IPS DF 6.9 (cell line): ENCODE measurements at regions not wholly inside any gene's neighbourhood (a gene's known extent, or its start where the extent isn't known, plus 50 kb on each side); places are given as distances from the start of the nearest gene placed in this dataset.
"Not testable (repeated sequence)": the region's sequence is repeated elsewhere in the genome, so short reads cannot be mapped to it uniquely, and the experiment has no call there.

Source experiments
- DNase-seq: peaks from one replicate; pipeline ENCODE4 v3.0.0-alpha.2; 2013; ENCODE audit warnings: low read depth, low spot score
- H3K27ac ChIP-seq: one replicate; pipeline ENCODE4 v1.5.1; 2013; ENCODE audit warnings: low read length, control low read depth
- H3K27me3 ChIP-seq: 2 replicates; pipeline ENCODE4 v1.6.1; 2013; ENCODE audit warnings: mild to moderate bottlenecking, low read length; ENCODE audit not compliant: control insufficient read depth, insufficient read depth
- H3K36me3 ChIP-seq: 2 replicates; pipeline ENCODE4 v1.6.1; 2013; ENCODE audit warnings: low read length; ENCODE audit not compliant: control insufficient read depth, insufficient read depth
- H3K4me1 ChIP-seq: 2 replicates; pipeline ENCODE4 v1.6.1; 2013; ENCODE audit warnings: low read length; ENCODE audit not compliant: control insufficient read depth, insufficient read depth
- H3K4me3 ChIP-seq: 2 replicates; pipeline ENCODE4 v1.5.1; 2013; ENCODE audit warnings: mild to moderate bottlenecking, low read length
- H3K9me3 ChIP-seq: 2 replicates; pipeline ENCODE4 v1.6.1; 2013; ENCODE audit warnings: low read length, inconsistent platforms; ENCODE audit not compliant: control insufficient read depth, insufficient read depth
- WGBS: extraction: QIAGEN DNeasy Blood & Tissue Kit; methylation state at CpG from one replicate; pipeline ENCODE4 v1.1.7; 2013; ENCODE audit warnings: mixed read lengths, missing lambda C conversion rate; ENCODE audit not compliant: insufficient read length, insufficient coverage; 5-methylcytosine and 5-hydroxymethylcytosine counted together

DNA sequence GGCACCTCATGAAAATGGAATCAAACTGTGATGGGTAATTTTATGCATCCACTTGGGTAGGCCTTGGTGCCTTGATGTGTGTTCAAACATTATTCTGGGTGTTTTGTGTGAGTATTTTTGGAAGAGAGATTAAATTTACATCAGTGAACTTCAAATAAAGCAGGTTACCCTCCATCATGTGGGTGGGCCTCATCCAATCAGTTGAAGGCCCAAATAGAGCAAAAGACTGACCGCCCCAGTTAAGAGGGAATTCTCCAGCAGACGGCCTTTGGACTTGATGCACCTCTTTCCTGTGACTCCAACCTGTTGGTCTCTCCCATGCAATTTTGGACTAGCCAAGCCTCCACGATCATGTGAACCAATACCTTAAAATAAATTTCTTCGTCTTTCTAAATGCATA, 97.7 kb upstream of the DPP6 start:
- Histone ChIP-seq H3K27me3 (no peaks in the 10 kb centered on the region; the same call in 1 of the 2 replicates), H3K36me3 (no peaks in the 10 kb centered on the region), H3K27ac (no peak overlapping the region), H3K9me3 (peaks cover 5% of the 10 kb centered on the region), H3K4me3 (no peak overlapping the region), H3K4me1 (no peaks in the 10 kb centered on the region)
- DNase-seq = no peak
- WGBS = no CpG with 5 or more reads among the region's 4 CpGs

DNA sequence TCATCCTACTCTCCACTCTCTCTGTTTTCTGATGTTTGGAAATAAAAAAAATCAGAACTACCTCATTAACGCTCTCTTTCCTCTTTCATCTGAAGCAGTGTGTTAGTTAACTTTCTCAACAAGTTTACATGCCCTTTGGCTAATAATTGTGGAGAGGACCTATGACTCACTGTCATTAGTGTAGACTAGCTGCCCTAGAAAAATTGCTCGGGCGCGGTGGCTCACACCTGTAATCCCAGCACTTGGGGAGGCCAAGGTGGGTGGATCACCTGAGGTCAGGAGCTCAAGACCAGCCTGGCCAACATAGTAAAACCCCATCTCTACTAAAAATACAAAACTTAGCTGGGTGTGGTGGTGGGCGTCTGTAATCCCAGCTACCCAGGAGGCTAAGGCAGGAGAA, 94.5 kb upstream of the DPP6 start:
- H3K27ac ChIP-seq, H3K4me1 ChIP-seq, H3K4me3 ChIP-seq, DNase-seq, H3K36me3 ChIP-seq, H3K27me3 ChIP-seq, H3K9me3 ChIP-seq: not testable (repeated sequence)
- no CpG with 5 or more reads among the region's 5 CpGs for WGBS

DNA sequence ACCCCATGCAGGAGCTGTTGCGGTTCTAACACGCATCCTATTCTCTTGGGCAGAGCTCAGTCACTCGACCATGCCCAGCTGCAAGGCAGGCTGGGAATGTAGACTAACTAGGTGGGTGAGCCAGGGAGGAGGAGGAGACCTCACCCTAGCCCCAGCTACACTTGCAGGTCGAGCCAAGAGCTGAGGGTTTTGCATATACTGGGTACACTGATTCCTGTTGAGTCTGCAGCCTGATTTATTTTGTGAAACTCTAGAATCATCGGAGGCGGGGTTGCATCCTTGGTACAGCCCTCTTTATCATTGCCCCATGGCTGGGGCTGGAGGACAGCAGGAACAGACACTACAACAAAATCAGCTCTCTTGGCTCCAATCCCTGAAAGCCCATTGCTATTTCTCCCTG, 93.8 kb upstream of the DPP6 start:
- not testable (repeated sequence) for H3K9me3 ChIP-seq, H3K27ac ChIP-seq, H3K36me3 ChIP-seq, H3K4me1 ChIP-seq, H3K27me3 ChIP-seq, DNase-seq, H3K4me3 ChIP-seq
- no CpG with 5 or more reads among the region's 6 CpGs for WGBS

DNA sequence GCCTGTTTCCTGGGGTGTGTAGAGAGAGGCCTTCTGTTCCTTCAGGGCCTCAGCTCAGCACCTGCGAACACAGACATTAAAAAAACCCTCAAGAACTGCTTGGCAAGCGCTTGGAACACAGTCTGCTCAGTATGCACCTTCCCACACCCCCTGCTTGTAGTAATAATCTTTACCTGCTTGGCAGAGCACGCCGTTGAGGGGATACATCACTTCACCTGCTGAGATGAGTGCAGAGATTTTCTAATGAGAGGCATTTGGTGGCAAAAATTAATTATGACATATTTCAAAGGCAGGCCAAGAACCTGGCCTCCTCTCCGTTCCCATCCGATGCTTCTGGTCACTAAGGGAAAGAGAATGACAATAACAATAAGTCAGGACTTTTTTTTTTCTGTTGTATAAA, 93.4 kb upstream of the DPP6 start:
- not testable (repeated sequence) for H3K4me1 ChIP-seq, H3K9me3 ChIP-seq, H3K36me3 ChIP-seq, DNase-seq, H3K27me3 ChIP-seq, H3K27ac ChIP-seq, H3K4me3 ChIP-seq
- no CpG with 5 or more reads among the region's 6 CpGs for WGBS

DNA sequence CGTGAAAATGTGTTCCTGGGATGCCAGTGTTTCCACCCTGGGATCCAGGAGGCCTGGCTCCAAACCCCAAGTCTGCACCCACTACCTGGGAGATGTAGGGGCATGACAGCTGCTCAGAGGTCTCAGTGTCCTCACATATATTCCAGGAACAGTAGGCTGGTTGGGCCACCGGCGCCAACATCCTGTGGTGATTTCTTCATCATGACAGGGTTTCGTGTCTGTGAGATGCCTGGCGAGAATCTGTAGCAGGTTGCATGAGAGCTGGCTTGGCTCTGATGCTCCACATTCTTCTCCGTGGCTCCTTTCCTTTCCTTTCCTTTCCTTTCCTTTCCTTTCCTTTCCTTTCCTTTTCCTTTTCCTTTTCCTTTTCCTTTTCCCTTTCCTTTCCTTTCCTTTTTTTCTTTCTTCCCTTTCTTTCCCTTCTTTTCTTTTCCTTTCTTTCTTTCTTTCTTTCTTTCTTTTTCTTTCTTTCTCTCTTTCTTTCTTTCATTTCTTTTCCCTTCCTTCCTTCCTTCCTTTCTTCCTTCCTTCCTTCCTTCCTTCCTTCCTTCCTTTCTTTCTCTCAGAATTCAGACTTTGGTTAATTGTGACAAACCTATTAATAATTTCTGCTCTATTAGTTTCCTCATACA, 87.6 kb upstream of the DPP6 start:
- H3K27me3 ChIP-seq, H3K4me1 ChIP-seq, H3K9me3 ChIP-seq, H3K4me3 ChIP-seq, H3K36me3 ChIP-seq, DNase-seq, H3K27ac ChIP-seq: not testable (repeated sequence)
- WGBS = no CpG with 5 or more reads among the region's 6 CpGs

DNA sequence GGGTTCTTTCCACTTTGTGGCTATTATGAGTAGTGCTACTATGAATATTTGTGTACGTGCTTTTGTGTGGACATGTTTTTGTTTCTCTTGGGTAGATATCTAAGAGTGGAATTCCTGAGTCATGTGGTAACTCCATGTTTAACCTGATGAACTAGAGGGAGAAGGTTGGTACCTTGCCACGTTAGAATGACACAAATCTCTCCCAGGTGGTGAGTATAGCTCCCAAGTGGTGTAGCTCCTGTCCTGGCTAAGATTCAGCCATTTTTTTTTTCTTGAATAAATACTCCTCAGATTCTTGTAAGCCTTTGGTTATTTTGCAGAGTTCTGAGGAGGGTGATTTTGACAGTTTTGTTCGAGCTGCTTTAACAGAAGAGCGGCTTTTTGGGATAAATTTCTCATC, 83.2 kb upstream of the DPP6 start:
- not testable (repeated sequence) for H3K27ac ChIP-seq, DNase-seq, H3K4me1 ChIP-seq, H3K27me3 ChIP-seq, H3K4me3 ChIP-seq, H3K36me3 ChIP-seq, H3K9me3 ChIP-seq
- no CpG with 5 or more reads among the region's 4 CpGs for WGBS

DNA sequence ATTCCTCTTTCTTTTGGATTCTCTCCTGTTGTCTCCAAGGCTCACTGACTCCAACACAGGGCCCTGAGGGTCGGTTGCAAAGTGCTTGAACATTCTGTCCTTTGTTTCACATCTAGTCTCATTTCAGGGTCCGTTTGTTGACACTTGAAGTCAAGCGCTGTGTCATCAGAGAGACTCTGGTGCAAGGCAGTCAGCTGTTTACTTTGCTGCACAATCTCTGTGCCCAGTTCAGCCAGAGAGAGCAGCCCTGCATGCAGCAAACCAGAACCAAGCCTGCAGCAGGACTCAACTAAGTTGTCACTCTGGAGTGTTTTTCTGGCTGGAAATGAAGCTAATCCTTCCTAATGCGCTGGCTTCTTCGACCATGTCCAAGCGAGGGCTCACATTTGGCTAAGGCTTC, 77.6 kb upstream of the DPP6 start:
- WGBS = no CpG with 5 or more reads among the region's 6 CpGs
- not testable (repeated sequence) for H3K27me3 ChIP-seq, H3K9me3 ChIP-seq, DNase-seq, H3K4me3 ChIP-seq, H3K36me3 ChIP-seq, H3K27ac ChIP-seq, H3K4me1 ChIP-seq

DNA sequence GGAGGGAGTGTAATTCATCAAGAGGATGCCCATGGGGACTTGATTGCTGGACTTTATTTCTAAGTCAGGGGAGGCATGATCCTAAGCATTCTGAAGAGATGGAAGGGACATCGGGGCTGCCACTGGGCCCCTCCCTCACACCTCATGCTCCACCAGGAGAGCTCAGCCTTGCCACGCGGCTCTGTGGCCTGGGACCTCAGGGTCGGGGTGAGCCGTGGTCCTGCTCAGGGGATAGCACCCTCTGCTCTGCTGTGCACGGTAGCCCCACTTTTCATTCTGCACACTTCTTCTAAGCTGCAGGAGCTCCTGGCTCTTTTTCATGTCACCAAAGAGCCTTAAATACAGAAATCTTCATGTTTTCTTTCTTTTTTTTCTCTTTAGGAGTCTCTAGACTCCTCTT, 75.5 kb upstream of the DPP6 start:
- H3K27ac ChIP-seq, H3K4me1 ChIP-seq, H3K9me3 ChIP-seq, H3K27me3 ChIP-seq, H3K36me3 ChIP-seq, H3K4me3 ChIP-seq, DNase-seq: not testable (repeated sequence)
- no CpG with 5 or more reads among the region's 6 CpGs for WGBS

DNA sequence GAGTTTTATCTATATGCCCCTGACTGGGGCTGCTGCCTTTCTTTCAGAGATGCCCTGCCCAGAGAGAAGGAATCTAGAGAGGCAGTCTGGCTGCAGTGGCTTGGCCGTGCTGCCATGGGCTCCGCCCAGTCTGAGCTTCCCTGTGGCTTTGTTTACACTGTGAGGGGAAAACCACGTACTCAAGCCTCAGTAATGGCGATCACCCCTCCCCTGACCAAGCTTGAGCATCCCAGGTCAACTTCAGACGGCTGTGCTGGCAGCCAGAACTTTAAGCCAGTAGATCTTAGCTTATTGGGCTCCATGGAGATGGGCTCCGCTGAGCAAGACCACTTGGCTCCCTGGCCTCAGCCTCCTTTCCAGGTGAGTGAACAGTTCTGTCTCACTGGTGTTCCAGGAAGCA, 69.0 kb upstream of the DPP6 start:
- WGBS = no CpG with 5 or more reads among the region's 6 CpGs
- not testable (repeated sequence) for H3K27me3 ChIP-seq, H3K27ac ChIP-seq, H3K4me3 ChIP-seq, H3K4me1 ChIP-seq, DNase-seq, H3K9me3 ChIP-seq, H3K36me3 ChIP-seq

DNA sequence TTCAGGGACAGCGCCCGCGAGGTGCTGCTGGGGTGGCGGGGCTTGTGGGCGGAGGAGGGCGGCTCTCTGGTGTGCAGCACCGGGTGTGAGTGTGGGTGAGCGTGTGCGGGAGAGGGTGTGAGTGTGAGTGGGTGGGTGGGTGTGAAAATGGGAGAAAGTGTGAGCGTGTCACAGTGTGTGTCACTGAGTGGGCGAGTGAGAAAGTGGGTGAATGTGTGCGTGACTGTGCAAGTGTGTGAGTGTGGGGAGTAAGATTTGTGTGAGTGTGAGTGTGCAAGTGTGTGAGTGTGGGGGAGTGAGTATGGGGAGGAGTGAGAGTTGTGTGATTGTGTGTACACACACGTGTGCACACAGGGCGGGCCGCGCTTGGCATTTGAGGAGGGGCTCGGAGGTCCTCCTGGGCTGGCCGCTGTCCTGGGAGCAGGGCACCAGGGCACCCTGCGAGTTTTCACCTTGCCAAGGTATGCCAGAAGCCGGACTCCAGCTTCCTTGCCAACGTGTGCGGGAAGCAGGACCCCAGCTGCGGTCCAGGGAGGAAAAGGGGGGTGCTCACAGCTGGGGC, 63.1 kb upstream of the DPP6 start:
- not testable (repeated sequence) for H3K4me1 ChIP-seq, H3K36me3 ChIP-seq
- 100% methylated on average over 5 of the region's 23 CpGs for WGBS

DNA sequence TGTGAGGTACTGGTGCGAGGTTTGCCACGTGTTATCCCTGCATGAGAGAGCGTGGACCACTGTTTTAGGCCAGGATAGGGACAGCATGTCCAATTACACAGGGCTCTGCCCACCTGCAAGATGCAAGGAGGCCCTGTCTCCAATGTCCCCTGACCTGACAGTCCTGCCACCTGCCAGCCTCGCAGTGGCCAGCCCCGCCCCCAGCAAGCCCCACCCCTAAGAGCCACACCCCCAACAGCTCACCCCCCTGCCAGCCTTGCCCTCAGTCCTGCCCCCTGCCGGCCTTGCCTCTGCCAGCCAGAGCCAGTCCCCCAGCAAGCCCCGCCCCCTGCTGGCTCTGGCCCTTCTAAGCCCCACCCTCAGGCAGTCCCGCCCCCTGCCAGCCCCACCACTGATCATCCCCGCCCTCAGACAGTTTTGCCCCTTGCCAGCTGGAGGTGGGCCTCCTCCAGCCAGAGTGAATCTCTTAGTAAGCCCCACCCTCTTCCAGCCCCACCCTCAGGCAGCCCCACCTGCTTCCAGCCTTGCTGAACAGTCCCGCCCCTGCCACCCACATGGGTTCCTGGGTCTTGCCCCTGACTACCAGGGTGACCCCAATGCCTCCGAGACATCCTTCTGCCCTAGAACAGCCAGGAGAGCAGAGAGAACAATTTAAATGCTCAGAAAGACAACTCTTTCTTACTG, 62.3 kb upstream of the DPP6 start:
- not testable (repeated sequence) for DNase-seq, H3K4me3 ChIP-seq, H3K27me3 ChIP-seq, H3K36me3 ChIP-seq, H3K4me1 ChIP-seq, H3K27ac ChIP-seq, H3K9me3 ChIP-seq
- WGBS = no CpG with 5 or more reads among the region's 11 CpGs

More for the DNA sequence above, 63.1 kb upstream of the DPP6 start:
- not testable (repeated sequence) for H3K27me3 ChIP-seq, DNase-seq, H3K27ac ChIP-seq, H3K9me3 ChIP-seq, H3K4me3 ChIP-seq
